HepG2 (cell line): ENCODE measurements at regions not wholly inside any gene's neighbourhood (a gene's known extent, or its start where the extent isn't known, plus 50 kb on each side); places are given as distances from the start of the nearest gene placed in this dataset.
A peak's percentile ranks its signal among the peaks of the same experiment; 100 is the strongest.

Experiments
- ATAC-seq: fragments of 200-7000 bp; cut with Tn5 transposase; 3 replicates; pipeline ENCODE4 v1.9.1; 2020; ENCODE audit warnings: mild to moderate bottlenecking, moderate library complexity
- BruUV-seq: library from RNA; stranded (reverse); fragments of 400-500 nt; replicated peaks from 2 replicates; lab custom pipeline; 2021; lab: Mats Ljungman, UMichigan
- CTCF ChIA-PET: fragments of 300-600 bp; formaldehyde crosslinking; extraction: SDS; loops from one replicate; lab custom pipeline; 2021; ENCODE audit warnings: low total read pairs, inconsistent platforms, low intra/inter-chr PET ratio; lab: Yijun Ruan, JAX
- POLR2A ChIA-PET: fragments of 350-600 bp; sonication (Branson Sonifier 250); formaldehyde crosslinking; loops from one replicate; lab custom pipeline; 2020; ENCODE audit warnings: antibody characterized with exemption, inconsistent platforms; lab: Yijun Ruan, JAX
- DNase-seq: peaks from one replicate; pipeline ENCODE4 v3.0.0-alpha.2; 2015; ENCODE audit warnings: low spot score
- FAIRE-seq: peaks from 3 replicates; lab custom pipeline; 2011; peaks lifted over from hg19 to GRCh38; lab: Jason Lieb, UNC
- H2AFZ ChIP-seq: one replicate; pipeline ENCODE4 v1.6.1; 2011; ENCODE audit warnings: low read length, inconsistent platforms
- H3K27ac ChIP-seq: fragments of 300-600 bp; 3 replicates; pipeline ENCODE4 v1.8.0; 2011; ENCODE audit warnings: mixed run types, mild to moderate bottlenecking, mixed read lengths, low read length, inconsistent platforms; ENCODE audit not compliant: insufficient read depth; ENCODE audit errors: extremely low read length
- H3K27me3 ChIP-seq, 2 experiments: fragments of 200-600 bp in 1 of 2; 2 replicates in 1 of 2; 3 replicates in 1 of 2; pipeline versions ENCODE4 v1.6.0 to v1.8.0; 2011; ENCODE audit warnings: low read length in 2 of 2, mild to moderate bottlenecking in 2 of 2, moderate library complexity in 2 of 2, inconsistent platforms in 1 of 2; ENCODE audit not compliant: insufficient read depth in 2 of 2, control insufficient read depth in 1 of 2
- H3K36me3 ChIP-seq, 2 experiments: fragments of 200-600 bp in 1 of 2; replicated peaks in 1 of 2; 2 replicates in 1 of 2; 3 replicates in 1 of 2; pipeline versions ENCODE4 v1.5.1 to v1.8.0; 2011; ENCODE audit warnings: low read length in 2 of 2, inconsistent platforms in 1 of 2; ENCODE audit not compliant: insufficient read depth in 2 of 2, control insufficient read depth in 1 of 2
- H3K4me1 ChIP-seq: 2 replicates; pipeline ENCODE4 v1.5.1; 2012; ENCODE audit warnings: low read length, inconsistent platforms; ENCODE audit not compliant: insufficient read depth
- H3K4me2 ChIP-seq: 2 replicates; pipeline ENCODE4 v1.6.0; 2011; ENCODE audit warnings: low read depth, low read length, inconsistent platforms
- H3K4me3 ChIP-seq, 3 experiments: fragments of 200-600 bp in 1 of 3; sonication (generic), shearing (Covaris generic) in 1 of 3; replicated peaks in 1 of 3; 2 replicates each; pipeline ENCODE4 v1.5.1; 2011 to 2016; ENCODE audit warnings: low read length in 3 of 3, inconsistent platforms in 2 of 3, low read depth in 2 of 3, mild to moderate bottlenecking in 2 of 3, control low read depth in 1 of 3, mixed read lengths in 1 of 3; ENCODE audit not compliant: insufficient read depth in 1 of 3
- H3K79me2 ChIP-seq: one replicate; pipeline ENCODE4 v1.6.1; 2011; ENCODE audit warnings: low read length, inconsistent platforms; ENCODE audit not compliant: insufficient read depth
- H3K9ac ChIP-seq: 2 replicates; pipeline ENCODE4 v1.6.0; 2011; ENCODE audit warnings: mild to moderate bottlenecking, low read depth, low read length, inconsistent platforms; ENCODE audit not compliant: insufficient read depth
- H3K9me3 ChIP-seq: 2 replicates; pipeline ENCODE4 v1.5.1; 2012; ENCODE audit warnings: mild to moderate bottlenecking, low read length
- H4K20me1 ChIP-seq: 2 replicates; pipeline ENCODE4 v1.6.0; 2011; ENCODE audit warnings: inconsistent platforms, mild to moderate bottlenecking, low read length, moderate library complexity; ENCODE audit not compliant: insufficient read depth
- IRF9 ChIP-seq: sonication (generic); formaldehyde crosslinking; IDR thresholded peaks from 2 replicates; pipeline ENCODE4 v1.8.0; 2022; ENCODE audit warnings: missing genetic modification reagents, mild to moderate bottlenecking, borderline replicate concordance
- MAFF ChIP-seq: IDR thresholded peaks from 2 replicates; pipeline ENCODE4 v1.6.1; 2011; ENCODE audit warnings: low read depth, low read length, improper control_type of control experiment
- MAFK ChIP-seq, 2 experiments: IDR thresholded peaks in 1 of 2; conservative IDR thresholded peaks in 1 of 2; 2 replicates each; pipeline ENCODE4 v1.6.1; 2011; ENCODE audit warnings: improper control_type of control experiment in 2 of 2, low read length in 2 of 2
- STAG1 ChIP-seq: sonication (generic); formaldehyde crosslinking; IDR thresholded peaks from 2 replicates; pipeline ENCODE4 v1.4.0; 2020; ENCODE audit warnings: missing genetic modification reagents
- TEAD2 ChIP-seq: sonication (generic); formaldehyde crosslinking; IDR thresholded peaks from 2 replicates; pipeline ENCODE4 v1.9.0; 2021; ENCODE audit warnings: missing genetic modification reagents
- ZHX1 ChIP-seq: sonication (generic); formaldehyde crosslinking; IDR thresholded peaks from 2 replicates; pipeline ENCODE4 v1.8.1; 2022; ENCODE audit warnings: low read depth, mild to moderate bottlenecking, missing genetic modification reagents
- WGBS: methylation state at CpG from one replicate; pipeline ENCODE4 v1.1.6; 2017; ENCODE audit warnings: low lambda C conversion rate; 5-methylcytosine and 5-hydroxymethylcytosine counted together
- in situ Hi-C: cut with HindIII; loops from 2 replicates; pipeline ENCODE4 v1.10.0; 2017; ENCODE audit warnings: low pct_unique_long_range_greater_than_20kb; ENCODE audit not compliant: extremely low pct_ligation_motif_present
- intact Hi-C: fragments of 100-400 bp; cut with micrococcal nuclease; formaldehyde crosslinking; loops from one replicate; pipeline ENCODE4 v1.10.0; 2022; ENCODE audit not compliant: unreplicated experiment

GRCh38 chr2:160996584-160996983 lies 163.6 kb upstream of the TANK start:
- ChIA-PET CTCF (no interaction called here), POLR2A (no interaction called here)
- Histone ChIP-seq H3K9me3 (no peaks in the 10 kb centered on the region), H3K4me1 (peaks cover 9% of the 10 kb centered on the region), H3K36me3 (no peaks in the 10 kb centered on the region), H2AFZ (no peak overlapping the region), H3K27ac (no peak overlapping the region), H3K79me2 (no peaks in the 10 kb centered on the region), H3K4me2 (no peak overlapping the region), H3K4me3 (no peak overlapping the region), H3K27me3 (no peaks in the 10 kb centered on the region; a peak in 1 of 5 replicates), H3K9ac (no peak overlapping the region), H4K20me1 (no peaks in the 10 kb centered on the region)
- no TSS peak for BruUV-seq
- ATAC-seq (no peak), FAIRE-seq (peak; percentile 15), DNase-seq (no peak)
- TF ChIP-seq MAFK (conservative IDR thresholded peaks at IDR 0.05 in 1 of 2, IDR thresholded peaks at IDR 0.05 in 1 of 2; ENCODE audit: low read length in 2 of 2) (peak; percentile 74 to 86), STAG1 (CRISPR knock-in tag) (no peak), MAFF (peak; percentile 78)
- WGBS: 87% methylated on average over 1 of the region's 1 CpG
- intact Hi-C loops (no loop called here), in situ Hi-C loops (loop anchor here (10.0 kb wide), 1 partner anchor 892 kb away; no protein-coding TSS in a partner anchor)

- DNase-seq: no peak
- no peaks in the 10 kb centered on the region for H3K36me3 ChIP-seq
- in situ Hi-C loops: no loop called here
- no peak overlapping the region for H2AFZ ChIP-seq
- CTCF ChIA-PET: no interaction called here
- H3K27ac ChIP-seq: no peak overlapping the region
- H3K27me3 ChIP-seq: no peaks in the 10 kb centered on the region
- no peaks in the 10 kb centered on the region for H4K20me1 ChIP-seq
- no peak for TF ChIP-seq ZHX1 (CRISPR knock-in tag)
- no peak for TF ChIP-seq IRF9 (CRISPR knock-in tag)
- 0 out of 2 replicates have a peak, but pooled peaks have one; percentile 15 for TF ChIP-seq STAG1 (CRISPR knock-in tag)
- no peak for TF ChIP-seq TEAD2
- TF ChIP-seq, all 625 proteins: peak for 1
- no peak overlapping the region for H3K9ac ChIP-seq
- no TSS peak for BruUV-seq
- 2% methylated on average over 2 of the region's 2 CpGs for WGBS
- H3K9me3 ChIP-seq: no peaks in the 10 kb centered on the region
- H3K79me2 ChIP-seq: no peaks in the 10 kb centered on the region
- intact Hi-C loops: no loop called here
- POLR2A ChIA-PET: no interaction called here
- ATAC-seq (no peak), FAIRE-seq (no peak)
- H3K4me1 ChIP-seq: no peaks in the 10 kb centered on the region
- no peak overlapping the region for H3K4me2 ChIP-seq
- no peak overlapping the region for H3K4me3 ChIP-seq
Observed at GRCh38 chr2:161004379-161004778, 155.8 kb upstream of the TANK start.
